Esophagus muscularis mucosa (tissue), 4 donors: ENCODE measurements at regions not wholly inside any gene's neighbourhood (a gene's known extent, or its start where the extent isn't known, plus 50 kb on each side); places are given as distances from the start of the nearest gene placed in this dataset.

Experiments used
- EP300 ChIP-seq: sonication (generic); formaldehyde crosslinking; IDR thresholded peaks from one replicate; pipeline ENCODE4 v1.6.1; 2017; ENCODE audit warnings: antibody characterized with exemption
- POLR2A ChIP-seq: fragments of 450-650 bp; IDR thresholded peaks from one replicate; pipeline ENCODE4 v1.6.1; 2017; ENCODE audit warnings: antibody characterized with exemption, moderate library complexity, mild to moderate bottlenecking, low read depth
- POLR2AphosphoS5 ChIP-seq, 2 donors: sonication (generic); formaldehyde crosslinking; IDR thresholded peaks; one replicate each; pipeline ENCODE4 v1.6.1; 2017; ENCODE audit warnings: antibody characterized with exemption in 2 of 2
- TF ChIP-seq, protein P1 (sequence below), 3 experiments: fragments of 200-600 bp in 2 of 3; fragments of 450-650 bp in 1 of 3; sonication (generic) in 2 of 3; IDR thresholded peaks; one replicate each; pipeline ENCODE4 v1.5.1; 2017 to 2019; ENCODE audit warnings: antibody characterized with exemption in 3 of 3, mild to moderate bottlenecking in 2 of 3, moderate library complexity in 1 of 3

GRCh38 chr9:90054810-90055209 lies 450.0 kb downstream of the GADD45G start:
- TF ChIP-seq, protein P1, sequence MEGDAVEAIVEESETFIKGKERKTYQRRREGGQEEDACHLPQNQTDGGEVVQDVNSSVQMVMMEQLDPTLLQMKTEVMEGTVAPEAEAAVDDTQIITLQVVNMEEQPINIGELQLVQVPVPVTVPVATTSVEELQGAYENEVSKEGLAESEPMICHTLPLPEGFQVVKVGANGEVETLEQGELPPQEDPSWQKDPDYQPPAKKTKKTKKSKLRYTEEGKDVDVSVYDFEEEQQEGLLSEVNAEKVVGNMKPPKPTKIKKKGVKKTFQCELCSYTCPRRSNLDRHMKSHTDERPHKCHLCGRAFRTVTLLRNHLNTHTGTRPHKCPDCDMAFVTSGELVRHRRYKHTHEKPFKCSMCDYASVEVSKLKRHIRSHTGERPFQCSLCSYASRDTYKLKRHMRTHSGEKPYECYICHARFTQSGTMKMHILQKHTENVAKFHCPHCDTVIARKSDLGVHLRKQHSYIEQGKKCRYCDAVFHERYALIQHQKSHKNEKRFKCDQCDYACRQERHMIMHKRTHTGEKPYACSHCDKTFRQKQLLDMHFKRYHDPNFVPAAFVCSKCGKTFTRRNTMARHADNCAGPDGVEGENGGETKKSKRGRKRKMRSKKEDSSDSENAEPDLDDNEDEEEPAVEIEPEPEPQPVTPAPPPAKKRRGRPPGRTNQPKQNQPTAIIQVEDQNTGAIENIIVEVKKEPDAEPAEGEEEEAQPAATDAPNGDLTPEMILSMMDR (IDR thresholded peaks at IDR 0.05): no peak
- TF ChIP-seq POLR2A: no peak
- no peak for TF ChIP-seq POLR2AphosphoS5 (IDR thresholded peaks at IDR 0.05)
- no peak for TF ChIP-seq EP300
